IMR-90 (cell line): ENCODE measurements at regions not wholly inside any gene's neighbourhood (a gene's known extent, or its start where the extent isn't known, plus 50 kb on each side); places are given as distances from the start of the nearest gene placed in this dataset.

Source experiments
- ATAC-seq: fragments of 200-7000 bp; cut with Tn5 transposase; 2 replicates; pipeline ENCODE4 v1.9.1; 2020; ENCODE audit warnings: low read depth, mild to moderate bottlenecking, moderate library complexity
- BruUV-seq: library from RNA; stranded (reverse); fragments of 400-500 nt; replicated peaks from 2 replicates; lab custom pipeline; 2021; lab: Mats Ljungman, UMichigan
- CTCF ChIA-PET: fragments of 300-600 bp; formaldehyde crosslinking; extraction: SDS; loops from one replicate; lab custom pipeline; 2021; ENCODE audit warnings: antibody characterized with exemption; lab: Yijun Ruan, JAX
- POLR2A ChIA-PET: fragments of 300-600 bp; sonication (Branson Sonifier 250); formaldehyde crosslinking; loops from one replicate; lab custom pipeline; 2022; ENCODE audit warnings: antibody characterized with exemption; ENCODE audit not compliant: unreplicated experiment; lab: Charles Lee
- DNase-seq: peaks from one replicate; pipeline ENCODE4 v3.0.0; 2013
- H2AFZ ChIP-seq: replicated peaks from 2 replicates; pipeline ENCODE3; 2013; ENCODE audit warnings: low read length, mild to moderate bottlenecking; ENCODE audit not compliant: poor library complexity
- H2AK5ac ChIP-seq: 2 replicates; pipeline ENCODE4 v1.6.1; 2013; ENCODE audit warnings: low read depth, low read length, inconsistent platforms
- H2AK9ac ChIP-seq: replicated peaks from 2 replicates; pipeline ENCODE3; 2013; ENCODE audit warnings: mild to moderate bottlenecking, low read depth, low read length, moderate library complexity; ENCODE audit not compliant: poor library complexity
- H2BK120ac ChIP-seq: 2 replicates; pipeline ENCODE4 v1.6.1; 2013; ENCODE audit warnings: low read depth, low read length, inconsistent platforms
- H2BK15ac ChIP-seq: 3 replicates; pipeline ENCODE4 v1.6.1; 2013; ENCODE audit warnings: low read depth, low read length, inconsistent platforms
- H2BK20ac ChIP-seq: 2 replicates; pipeline ENCODE4 v1.6.1; 2013; ENCODE audit warnings: low read depth, mild to moderate bottlenecking, inconsistent platforms, low read length, moderate library complexity
- H2BK5ac ChIP-seq: 2 replicates; pipeline ENCODE4 v1.6.1; 2013; ENCODE audit warnings: mild to moderate bottlenecking, low read depth, low read length, inconsistent platforms; ENCODE audit not compliant: poor library complexity, severe bottlenecking
- H3K14ac ChIP-seq: replicated peaks from 2 replicates; pipeline ENCODE4 v1.6.1; 2013; ENCODE audit warnings: low read depth, low read length, inconsistent platforms
- H3K18ac ChIP-seq: 2 replicates; pipeline ENCODE4 v1.6.1; 2013; ENCODE audit warnings: low read depth, low read length, control low read depth
- H3K23ac ChIP-seq: 2 replicates; pipeline ENCODE4 v1.6.1; 2013; ENCODE audit warnings: low read depth, low read length, inconsistent platforms
- H3K27ac ChIP-seq: 2 replicates; pipeline ENCODE4 v1.5.1; 2013; ENCODE audit warnings: mild to moderate bottlenecking, control low read depth, low read length; ENCODE audit not compliant: insufficient read depth
- H3K27me3 ChIP-seq: 2 replicates; pipeline ENCODE4 v1.6.1; 2013; ENCODE audit warnings: low read length; ENCODE audit not compliant: control insufficient read depth, insufficient read depth
- H3K36me3 ChIP-seq: 2 replicates; pipeline ENCODE4 v1.6.1; 2013; ENCODE audit warnings: low read length, mixed read lengths; ENCODE audit not compliant: control insufficient read depth, insufficient read depth
- H3K4ac ChIP-seq: 2 replicates; pipeline ENCODE4 v1.6.1; 2013; ENCODE audit warnings: low read depth, low read length, inconsistent platforms
- H3K4me1 ChIP-seq: 2 replicates; pipeline ENCODE4 v1.6.1; 2013; ENCODE audit warnings: low read length, mixed read lengths; ENCODE audit not compliant: control insufficient read depth, insufficient read depth
- H3K4me2 ChIP-seq: 2 replicates; pipeline ENCODE4 v1.6.1; 2013; ENCODE audit warnings: low read depth, mild to moderate bottlenecking, control low read depth, low read length, moderate library complexity
- H3K4me3 ChIP-seq: 2 replicates; pipeline ENCODE4 v1.5.1; 2013; ENCODE audit warnings: low read depth, mild to moderate bottlenecking, control low read depth, low read length, moderate library complexity; ENCODE audit not compliant: insufficient read depth
- H3K56ac ChIP-seq: 2 replicates; pipeline ENCODE4 v1.6.1; 2013; ENCODE audit warnings: low read length, inconsistent platforms; ENCODE audit not compliant: insufficient read depth; ENCODE audit errors: extremely low read depth
- H3K79me1 ChIP-seq, 2 experiments: 2 replicates each; pipeline ENCODE4 v1.6.1; 2013; ENCODE audit warnings: low read length in 2 of 2, inconsistent platforms in 1 of 2, low read depth in 1 of 2
- H3K9ac ChIP-seq: 2 replicates; pipeline ENCODE4 v1.6.1; 2013; ENCODE audit warnings: low read depth, low read length, control low read depth
- H3K9me1 ChIP-seq: 2 replicates; pipeline ENCODE4 v1.6.1; 2013; ENCODE audit warnings: low read length, inconsistent platforms; ENCODE audit not compliant: insufficient read depth
- H3K9me3 ChIP-seq: 2 replicates; pipeline ENCODE4 v1.6.1; 2013; ENCODE audit warnings: low read length; ENCODE audit not compliant: control insufficient read depth, insufficient read depth
- H4K20me1 ChIP-seq: 2 replicates; pipeline ENCODE4 v1.6.1; 2013; ENCODE audit warnings: low read length, inconsistent platforms; ENCODE audit not compliant: insufficient read depth
- H4K5ac ChIP-seq: 2 replicates; pipeline ENCODE4 v1.6.1; 2013; ENCODE audit warnings: mild to moderate bottlenecking, low read depth, low read length, control low read depth
- H4K8ac ChIP-seq, 2 experiments: 2 replicates each; pipeline ENCODE4 v1.6.1; 2013; ENCODE audit warnings: low read depth in 2 of 2, low read length in 2 of 2, control low read depth in 1 of 2, inconsistent platforms in 1 of 2
- H4K91ac ChIP-seq: 2 replicates; pipeline ENCODE4 v1.6.1; 2013; ENCODE audit warnings: low read depth, low read length, inconsistent platforms; ENCODE audit not compliant: insufficient read depth
- BHLHE40 ChIP-seq: fragments of 150-350 bp; IDR thresholded peaks from 2 replicates; pipeline ENCODE4 v1.6.1; 2016; ENCODE audit warnings: mild to moderate bottlenecking, low read depth, low read length
- CEBPB ChIP-seq: IDR thresholded peaks from 2 replicates; pipeline ENCODE4 v1.6.1; 2012; ENCODE audit warnings: low read depth, low read length, improper control_type of control experiment
- CHD1 ChIP-seq: IDR thresholded peaks from 2 replicates; pipeline ENCODE4 v1.6.1; 2012; ENCODE audit warnings: low read depth, low read length, improper control_type of control experiment
- FOS ChIP-seq: fragments of 150-350 bp; IDR thresholded peaks from 2 replicates; pipeline ENCODE4 v1.6.1; 2016; ENCODE audit warnings: low read depth, low read length
- MAFK ChIP-seq: IDR thresholded peaks from 2 replicates; pipeline ENCODE4 v1.6.1; 2012; ENCODE audit warnings: low read depth, low read length, improper control_type of control experiment
- MAZ ChIP-seq: IDR thresholded peaks from 2 replicates; pipeline ENCODE4 v1.6.1; 2012; ENCODE audit warnings: low read depth, mild to moderate bottlenecking, low read length, improper control_type of control experiment, moderate library complexity, borderline replicate concordance
- MXI1 ChIP-seq: IDR thresholded peaks from 2 replicates; pipeline ENCODE4 v1.6.1; 2012; ENCODE audit warnings: low read depth, mild to moderate bottlenecking, low read length, moderate library complexity, borderline replicate concordance
- NFE2L2 ChIP-seq: fragments of 150-350 bp; IDR thresholded peaks from 2 replicates; pipeline ENCODE4 v1.6.1; 2016; ENCODE audit warnings: low read depth, mild to moderate bottlenecking, low read length
- POLR2A ChIP-seq: IDR thresholded peaks from 2 replicates; pipeline ENCODE4 v1.6.1; 2012; ENCODE audit warnings: mild to moderate bottlenecking, low read depth, low read length
- RAD21 ChIP-seq: IDR thresholded peaks from 2 replicates; pipeline ENCODE4 v1.6.1; 2012; ENCODE audit warnings: low read length, improper control_type of control experiment
- RCOR1 ChIP-seq: IDR thresholded peaks from 2 replicates; pipeline ENCODE4 v1.6.1; 2012; ENCODE audit warnings: mild to moderate bottlenecking, low read length, improper control_type of control experiment; ENCODE audit not compliant: insufficient replicate concordance
- RFX5 ChIP-seq: IDR thresholded peaks from 2 replicates; pipeline ENCODE4 v1.8.0; 2012; ENCODE audit warnings: low read depth, mild to moderate bottlenecking, low read length, moderate library complexity
- SMC3 ChIP-seq: fragments of 150-350 bp; IDR thresholded peaks from 2 replicates; pipeline ENCODE4 v1.6.1; 2016; ENCODE audit warnings: low read depth, mild to moderate bottlenecking, antibody characterized with exemption, low read length, moderate library complexity
- WGBS, 2 experiments: methylation state at CpG; one replicate each; pipeline versions ENCODE4 v1.1.5 to v1.1.7; 2013; ENCODE audit warnings: missing lambda C conversion rate in 2 of 2; ENCODE audit not compliant: insufficient read length in 1 of 2; ENCODE audit errors: extremely low coverage in 2 of 2; 5-methylcytosine and 5-hydroxymethylcytosine counted together
- dilution Hi-C: fragments of 300-500 bp; cut with HindIII; formaldehyde crosslinking; loops from one replicate; pipeline ENCODE4 v1.14.3; 2018; ENCODE audit warnings: low sequenced_read_pairs; ENCODE audit not compliant: unreplicated experiment
- in situ Hi-C: fragments of 300-500 bp; cut with MboI; formaldehyde crosslinking; loops from 3 replicates; pipeline ENCODE4 v1.14.3; 2019; ENCODE audit warnings: low sequenced_read_pairs, inconsistent platforms, mixed read lengths
- intact Hi-C: fragments of 100-400 bp; cut with micrococcal nuclease; formaldehyde crosslinking; loops from 2 replicates; pipeline ENCODE4 v1.10.0; 2022
- TF ChIP-seq, protein P1 (sequence below): conservative IDR thresholded peaks from 2 replicates; pipeline ENCODE4 v1.5.1; 2012; ENCODE audit warnings: mild to moderate bottlenecking, low read depth, low read length, improper control_type of control experiment
- TF ChIP-seq, protein P2 (sequence below): fragments of 150-350 bp; IDR thresholded peaks from 2 replicates; pipeline ENCODE4 v1.6.1; 2017; ENCODE audit warnings: mild to moderate bottlenecking, antibody characterized with exemption, low read length, low read depth
- TF ChIP-seq, protein P3 (sequence below): fragments of 150-350 bp; IDR thresholded peaks from 2 replicates; pipeline ENCODE4 v1.6.1; 2016; ENCODE audit warnings: low read depth, mild to moderate bottlenecking, low read length, moderate library complexity, borderline replicate concordance

DNA sequence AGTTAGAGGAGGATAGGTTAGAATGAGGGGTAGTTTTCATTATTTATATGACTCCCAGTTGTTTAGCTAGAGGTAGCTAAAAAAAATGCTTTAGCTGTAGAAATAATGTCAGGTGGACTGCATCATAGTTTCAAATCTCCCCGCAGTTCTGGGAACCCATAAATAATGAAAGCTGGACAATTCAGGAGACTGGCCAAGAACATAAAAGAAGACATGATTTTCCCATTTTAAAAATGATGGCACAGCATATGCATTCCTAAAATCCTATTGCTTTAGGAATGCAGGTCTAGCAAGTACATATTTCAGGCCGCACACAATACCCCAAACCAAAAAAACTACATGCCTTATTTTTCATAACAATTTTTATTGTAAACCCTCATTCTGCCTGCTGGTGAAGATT, 143.3 kb downstream of the CTH start:
- Histone ChIP-seq H3K4ac (no peak overlapping the region), H3K9me3 (no peaks in the 10 kb centered on the region), H2AK5ac (no peak overlapping the region), H3K9me1 (no peaks in the 10 kb centered on the region), H4K5ac (no peak overlapping the region), H3K79me1 (no peaks in the 10 kb centered on the region), H3K56ac (no peak overlapping the region), H3K27ac (no peak overlapping the region), H2AFZ (no peak overlapping the region), H3K36me3 (no peaks in the 10 kb centered on the region), H2BK120ac (no peak overlapping the region), H2BK5ac (no peak overlapping the region), H2BK20ac (no peak overlapping the region), H3K27me3 (no peaks in the 10 kb centered on the region), H4K91ac (no peak overlapping the region), H3K23ac (no peak overlapping the region), H2BK15ac (no peak overlapping the region), H3K4me2 (no peak overlapping the region), H3K18ac (no peak overlapping the region), H4K20me1 (no peaks in the 10 kb centered on the region), H4K8ac (no peak overlapping the region), H3K4me1 (no peaks in the 10 kb centered on the region), H3K4me3 (no peak overlapping the region), H3K9ac (no peak overlapping the region), H2AK9ac (no peak overlapping the region), H3K14ac (no peak overlapping the region)
- BruUV-seq = no TSS peak
- no peak for ATAC-seq
- no peak for DNase-seq
- in situ Hi-C loops (no loop called here), dilution Hi-C loops (no loop called here), intact Hi-C loops (no loop called here)
- POLR2A ChIA-PET = no interaction called here
- no CpG with 5 or more reads among the region's 2 CpGs for WGBS, 2 experiments
- CTCF ChIA-PET = no interaction called here
- TF ChIP-seq POLR2A (no peak), MAZ (no peak), RFX5 (no peak), BHLHE40 (no peak), RAD21 (no peak), NFE2L2 (no peak), CEBPB (no peak), CHD1 (no peak), MXI1 (no peak), FOS (no peak), SMC3 (no peak), RCOR1 (no peak), MAFK (no peak)
- TF ChIP-seq, protein P1, sequence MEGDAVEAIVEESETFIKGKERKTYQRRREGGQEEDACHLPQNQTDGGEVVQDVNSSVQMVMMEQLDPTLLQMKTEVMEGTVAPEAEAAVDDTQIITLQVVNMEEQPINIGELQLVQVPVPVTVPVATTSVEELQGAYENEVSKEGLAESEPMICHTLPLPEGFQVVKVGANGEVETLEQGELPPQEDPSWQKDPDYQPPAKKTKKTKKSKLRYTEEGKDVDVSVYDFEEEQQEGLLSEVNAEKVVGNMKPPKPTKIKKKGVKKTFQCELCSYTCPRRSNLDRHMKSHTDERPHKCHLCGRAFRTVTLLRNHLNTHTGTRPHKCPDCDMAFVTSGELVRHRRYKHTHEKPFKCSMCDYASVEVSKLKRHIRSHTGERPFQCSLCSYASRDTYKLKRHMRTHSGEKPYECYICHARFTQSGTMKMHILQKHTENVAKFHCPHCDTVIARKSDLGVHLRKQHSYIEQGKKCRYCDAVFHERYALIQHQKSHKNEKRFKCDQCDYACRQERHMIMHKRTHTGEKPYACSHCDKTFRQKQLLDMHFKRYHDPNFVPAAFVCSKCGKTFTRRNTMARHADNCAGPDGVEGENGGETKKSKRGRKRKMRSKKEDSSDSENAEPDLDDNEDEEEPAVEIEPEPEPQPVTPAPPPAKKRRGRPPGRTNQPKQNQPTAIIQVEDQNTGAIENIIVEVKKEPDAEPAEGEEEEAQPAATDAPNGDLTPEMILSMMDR = no peak
- TF ChIP-seq, protein P2, sequence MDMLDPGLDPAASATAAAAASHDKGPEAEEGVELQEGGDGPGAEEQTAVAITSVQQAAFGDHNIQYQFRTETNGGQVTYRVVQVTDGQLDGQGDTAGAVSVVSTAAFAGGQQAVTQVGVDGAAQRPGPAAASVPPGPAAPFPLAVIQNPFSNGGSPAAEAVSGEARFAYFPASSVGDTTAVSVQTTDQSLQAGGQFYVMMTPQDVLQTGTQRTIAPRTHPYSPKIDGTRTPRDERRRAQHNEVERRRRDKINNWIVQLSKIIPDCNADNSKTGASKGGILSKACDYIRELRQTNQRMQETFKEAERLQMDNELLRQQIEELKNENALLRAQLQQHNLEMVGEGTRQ = no peak
- TF ChIP-seq, protein P3, sequence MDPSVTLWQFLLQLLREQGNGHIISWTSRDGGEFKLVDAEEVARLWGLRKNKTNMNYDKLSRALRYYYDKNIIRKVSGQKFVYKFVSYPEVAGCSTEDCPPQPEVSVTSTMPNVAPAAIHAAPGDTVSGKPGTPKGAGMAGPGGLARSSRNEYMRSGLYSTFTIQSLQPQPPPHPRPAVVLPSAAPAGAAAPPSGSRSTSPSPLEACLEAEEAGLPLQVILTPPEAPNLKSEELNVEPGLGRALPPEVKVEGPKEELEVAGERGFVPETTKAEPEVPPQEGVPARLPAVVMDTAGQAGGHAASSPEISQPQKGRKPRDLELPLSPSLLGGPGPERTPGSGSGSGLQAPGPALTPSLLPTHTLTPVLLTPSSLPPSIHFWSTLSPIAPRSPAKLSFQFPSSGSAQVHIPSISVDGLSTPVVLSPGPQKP = no peak
